ENCODE measurements at regions not wholly inside any gene's neighbourhood (a gene's known extent, or its start where the extent isn't known, plus 50 kb on each side); places are given as distances from the start of the nearest gene placed in this dataset.
"Not testable (repeated sequence)": the region's sequence is repeated elsewhere in the genome, so short reads cannot be mapped to it uniquely, and the experiment has no call there.

DNA sequence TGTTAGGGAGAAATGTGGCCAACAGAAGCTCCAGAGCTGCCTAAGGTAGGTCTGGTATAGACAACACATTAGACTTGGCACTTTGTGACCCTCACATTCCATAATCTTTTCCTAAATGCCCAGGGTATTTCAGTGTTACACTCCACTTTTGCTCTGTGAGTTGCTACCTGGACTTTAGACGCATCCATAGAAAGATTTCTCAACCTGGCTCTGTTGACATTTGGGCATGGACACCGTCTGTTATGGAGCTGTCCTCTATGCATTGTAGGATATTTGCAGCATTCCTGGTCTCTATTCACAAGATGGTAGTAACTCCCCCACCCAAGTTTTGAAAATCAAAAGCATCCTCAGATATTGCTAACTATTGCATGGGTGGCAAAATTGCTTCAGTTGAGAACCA, 136.5 kb upstream of the NETO1 start:
- DNase-seq (ENCODE audit: low read depth): no peak

DNA sequence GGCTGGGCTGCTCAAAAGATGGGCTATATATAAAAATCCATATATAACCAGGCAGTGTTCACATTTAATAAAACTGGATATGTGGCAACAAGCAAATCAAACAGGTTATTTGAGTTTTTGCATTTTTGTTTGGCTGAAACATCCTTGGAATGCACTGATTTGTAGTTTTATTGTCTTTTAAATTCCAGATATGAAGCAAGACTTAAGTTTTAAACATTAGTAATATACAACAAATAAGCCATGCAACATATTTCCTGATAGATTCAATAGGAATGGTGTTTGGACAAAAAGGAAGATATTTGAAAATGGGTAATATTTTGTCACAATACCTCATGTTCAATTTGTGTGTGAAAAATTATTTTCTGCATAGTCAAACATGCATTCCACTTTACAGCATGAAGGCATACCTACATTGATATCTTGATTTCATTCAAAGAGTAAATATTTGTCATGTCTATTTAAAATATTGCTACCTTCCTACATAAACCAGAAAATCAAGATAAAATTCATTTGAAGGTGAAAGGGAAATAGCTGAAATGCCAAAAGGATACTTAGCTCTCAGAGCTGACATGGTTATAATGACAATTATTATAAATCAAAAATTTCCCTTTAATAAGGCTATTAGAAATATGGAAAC, 132.3 kb upstream of the NETO1 start:
- DNase-seq (ENCODE audit: low read depth): no peak

DNA sequence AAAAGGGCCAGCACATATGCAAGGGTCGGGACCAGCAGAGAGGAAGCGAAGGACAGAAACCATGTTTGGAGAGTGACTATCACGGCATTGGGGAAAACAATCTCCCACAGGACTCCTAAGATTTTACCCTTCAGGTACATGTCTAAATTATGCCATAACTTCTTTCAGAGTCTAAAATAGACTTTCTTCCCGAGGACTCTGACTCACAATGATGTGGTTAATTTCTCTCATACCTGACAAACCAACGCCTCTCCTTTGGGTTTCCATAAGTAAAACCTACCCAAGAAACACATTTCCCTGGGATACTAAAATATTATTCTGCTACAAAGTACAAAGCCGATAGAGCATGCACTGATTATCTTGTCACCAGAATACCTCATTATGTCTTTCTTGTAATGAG, 127.8 kb upstream of the NETO1 start:
- DNase-seq (ENCODE audit: low read depth): no peak

DNA sequence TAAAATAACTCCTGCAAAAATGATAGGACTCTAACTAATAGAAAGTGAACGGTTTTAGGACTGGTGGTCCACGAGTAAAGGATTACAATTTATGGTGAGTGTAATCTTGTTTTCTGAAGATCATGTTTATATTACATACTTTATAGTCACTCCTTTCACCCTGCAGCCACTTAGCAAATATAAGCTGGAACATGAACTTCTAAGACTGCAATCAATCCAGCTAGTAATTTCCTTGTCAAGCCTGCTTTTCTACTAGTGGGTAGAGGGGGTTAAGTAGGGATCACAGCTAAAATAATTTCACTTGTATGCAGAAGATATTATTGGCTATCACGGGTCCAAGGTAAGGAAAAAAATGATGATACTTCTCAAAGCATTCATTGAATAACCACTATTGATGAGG, 125.5 kb upstream of the NETO1 start:
- DNase-seq (ENCODE audit: low read depth): no peak

DNA sequence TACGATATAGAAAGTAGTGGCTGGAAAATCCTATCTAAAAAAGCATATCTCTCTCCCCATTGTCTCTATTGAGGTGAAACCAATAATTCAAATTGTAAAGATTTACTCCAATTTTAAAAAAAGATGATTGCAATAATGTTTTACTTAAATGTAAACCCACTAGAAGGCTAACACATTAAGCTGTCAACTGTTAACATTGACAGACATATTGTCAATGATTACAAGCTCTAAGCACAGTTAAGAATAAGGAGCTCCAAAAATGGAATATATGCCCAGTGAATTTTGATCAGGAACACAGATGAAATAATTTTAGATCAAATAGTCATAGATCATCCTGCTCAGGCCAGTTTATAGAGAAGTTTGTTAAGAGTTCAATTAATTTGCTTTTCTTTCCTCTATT, 123.6 kb upstream of the NETO1 start:
- no peak for DNase-seq (ENCODE audit: low read depth)

DNA sequence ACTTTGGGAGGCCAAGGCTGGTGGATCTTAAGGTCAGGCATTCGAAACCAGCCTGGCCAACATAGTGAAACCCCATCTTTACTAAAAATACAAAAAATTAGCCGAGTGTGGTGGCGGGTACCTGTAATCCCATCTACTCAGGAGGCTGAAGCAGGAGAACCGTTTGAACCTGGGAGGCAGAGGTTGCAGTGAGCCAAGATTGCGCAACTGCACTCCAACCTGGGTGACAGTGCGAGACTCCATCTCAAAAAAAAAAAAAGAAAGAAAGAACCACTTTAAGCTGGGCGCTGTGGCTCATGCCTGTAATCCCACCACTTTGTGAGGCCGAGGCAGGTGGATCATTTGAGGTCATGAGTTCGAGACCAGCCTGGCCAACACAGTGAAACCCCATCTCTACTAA, 119.8 kb upstream of the NETO1 start:
- DNase-seq (ENCODE audit: low read depth): not testable (repeated sequence)

DNA sequence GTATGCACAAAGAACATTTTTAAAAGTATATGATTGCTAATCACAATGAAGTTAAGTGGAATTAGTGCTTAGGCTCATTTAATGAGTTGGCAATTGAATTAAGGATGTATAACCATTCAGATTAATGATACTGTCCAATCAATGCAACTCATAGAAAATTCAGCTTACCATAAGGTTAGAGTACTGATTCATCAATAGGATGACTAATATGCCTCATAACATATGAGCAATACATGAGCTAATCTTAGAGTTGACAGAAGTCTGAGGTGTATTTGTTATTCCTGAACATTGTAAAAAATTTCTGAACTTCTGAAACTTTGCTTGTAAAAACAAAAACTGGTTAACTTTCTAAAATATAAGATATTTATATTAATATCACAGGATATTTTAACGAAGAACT, 118.3 kb upstream of the NETO1 start:
- DNase-seq (ENCODE audit: low read depth): no peak

DNA sequence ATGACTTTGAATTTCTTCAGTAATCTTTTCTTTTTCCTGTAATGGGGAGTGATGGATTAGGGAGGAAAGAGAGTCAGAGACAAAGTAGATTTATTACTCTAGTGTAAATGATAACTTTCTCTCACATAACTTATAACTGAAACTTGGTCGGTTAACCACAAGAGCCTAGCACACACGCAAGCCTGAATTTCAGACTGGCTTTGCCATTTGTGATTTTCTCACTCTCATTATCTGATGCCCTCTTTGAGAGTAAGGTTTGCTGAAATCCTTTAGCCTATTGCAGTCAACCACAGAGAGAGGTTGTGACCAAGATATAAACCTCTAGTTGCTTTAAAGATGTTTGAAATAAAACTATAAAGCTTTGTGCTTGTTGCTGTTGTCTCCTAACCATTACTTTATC, 117.9 kb upstream of the NETO1 start:
- DNase-seq (ENCODE audit: low read depth): peak; percentile 9

DNA sequence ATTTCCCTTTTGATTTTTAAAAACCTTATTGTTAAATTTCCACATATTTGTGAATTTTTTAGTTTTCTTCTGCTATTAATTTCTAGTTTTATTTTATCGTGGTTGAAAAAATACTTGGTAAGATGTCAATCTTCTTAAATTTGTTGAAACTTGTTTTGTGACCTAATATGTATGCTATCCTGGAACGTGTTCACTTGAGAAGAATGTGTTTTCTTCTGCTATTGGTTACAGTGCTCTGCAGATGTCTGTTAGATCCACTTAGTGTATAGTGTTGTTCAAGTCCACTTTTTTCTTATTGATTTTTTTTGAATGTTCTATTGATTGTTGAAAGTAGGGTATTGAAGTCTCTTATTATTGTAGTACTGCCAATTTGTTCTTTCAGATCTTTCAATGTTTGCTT, 116.5 kb upstream of the NETO1 start:
- DNase-seq (ENCODE audit: low read depth): no peak

DNA sequence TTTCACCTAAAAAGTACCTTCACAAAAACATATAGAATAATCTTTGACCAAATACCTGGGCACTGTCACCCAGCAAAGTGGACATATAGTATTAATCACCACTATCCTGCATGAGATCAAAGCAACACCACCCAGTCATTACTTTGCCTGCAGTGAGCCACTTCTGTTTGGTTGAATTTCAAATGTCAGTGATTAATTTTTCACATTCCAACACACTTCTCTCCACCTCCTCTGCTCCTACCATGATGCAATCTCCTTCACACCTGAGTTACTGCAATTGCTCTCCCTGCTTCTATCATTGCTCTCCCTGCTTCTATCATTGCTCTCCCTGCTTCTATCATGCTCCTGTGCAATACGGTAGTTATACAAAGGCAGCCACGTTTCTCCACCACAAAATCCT, 106.1 kb upstream of the NETO1 start:
- DNase-seq (ENCODE audit: low read depth): no peak

DNA sequence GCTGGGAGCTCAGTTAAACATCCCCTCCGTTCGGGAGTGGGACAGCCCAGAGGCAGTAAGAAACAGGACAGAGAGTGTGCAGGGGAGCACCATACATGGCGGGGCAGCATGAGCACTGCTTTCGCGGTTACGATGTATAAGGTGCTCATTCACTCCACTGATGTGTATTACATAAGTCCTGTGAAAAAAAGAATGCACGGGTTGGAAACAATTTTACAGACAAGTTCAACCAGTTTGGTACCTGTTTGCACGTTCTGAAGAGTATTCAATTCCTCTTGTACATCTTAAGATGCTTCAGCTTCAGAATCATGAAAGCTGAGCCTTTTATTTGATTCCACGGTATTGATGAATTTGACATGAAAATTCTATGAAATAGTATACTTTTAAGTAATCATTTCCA, 97.8 kb upstream of the NETO1 start:
- no peak for DNase-seq (ENCODE audit: low read depth)

DNA sequence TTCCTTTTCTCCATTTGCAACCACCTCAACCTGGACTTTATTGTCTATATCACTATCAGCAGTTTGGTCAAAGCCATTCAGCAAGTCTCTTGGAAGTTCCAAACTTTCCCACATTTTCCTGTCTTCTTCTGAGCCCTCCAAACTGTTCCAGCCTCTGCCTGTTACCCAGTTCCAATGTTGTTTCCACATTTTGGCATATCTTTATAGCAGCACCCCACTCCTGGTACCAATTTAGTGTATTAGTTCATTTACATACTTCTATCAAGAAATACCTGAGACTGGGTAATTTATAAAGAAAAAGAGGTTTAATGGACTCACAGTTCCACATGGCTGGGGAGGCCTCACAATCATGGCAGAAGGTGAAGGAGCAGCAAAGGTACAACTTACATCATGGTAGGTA, 90.4 kb upstream of the NETO1 start:
- DNase-seq (ENCODE audit: low read depth): not testable (repeated sequence)

DNA sequence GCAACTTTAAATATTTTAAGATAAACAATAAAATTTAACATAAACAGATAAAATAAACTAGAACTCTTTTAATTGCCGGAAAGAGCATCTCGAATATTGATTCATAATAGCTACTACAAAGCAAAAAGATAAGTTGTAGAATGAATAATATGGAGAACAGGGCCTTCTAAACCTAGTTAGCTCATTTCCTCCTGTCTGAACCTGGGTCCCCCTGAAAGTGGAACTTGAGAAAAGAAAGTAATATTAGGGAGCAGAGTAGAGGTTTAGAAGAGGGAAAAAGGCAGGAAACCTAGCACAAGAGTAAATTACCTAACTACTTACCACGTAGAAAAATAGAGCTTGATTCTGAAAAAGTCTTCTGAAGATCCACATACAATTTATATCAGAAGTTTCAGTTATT, 80.7 kb upstream of the NETO1 start:
- no peak for DNase-seq (ENCODE audit: low read depth)

DNA sequence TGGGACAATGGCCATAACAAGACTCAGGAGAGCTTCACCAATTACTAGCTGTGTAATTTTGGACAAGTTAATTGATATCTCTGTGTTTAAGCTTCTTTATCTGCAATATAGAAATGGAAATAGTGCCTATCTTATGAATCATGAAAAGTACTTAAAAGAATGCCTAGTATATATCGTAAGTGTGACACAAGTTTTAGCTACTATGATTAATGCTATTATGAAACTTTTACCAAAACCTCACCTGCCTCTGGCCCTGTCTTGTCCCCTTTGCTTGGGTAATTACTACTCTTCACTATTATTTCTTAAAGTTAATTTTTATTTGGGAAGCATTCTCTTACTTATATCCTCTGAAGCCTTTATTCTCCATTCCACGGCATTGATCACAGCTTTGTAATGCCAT, 75.0 kb upstream of the NETO1 start:
- no peak for DNase-seq (ENCODE audit: low read depth)

DNA sequence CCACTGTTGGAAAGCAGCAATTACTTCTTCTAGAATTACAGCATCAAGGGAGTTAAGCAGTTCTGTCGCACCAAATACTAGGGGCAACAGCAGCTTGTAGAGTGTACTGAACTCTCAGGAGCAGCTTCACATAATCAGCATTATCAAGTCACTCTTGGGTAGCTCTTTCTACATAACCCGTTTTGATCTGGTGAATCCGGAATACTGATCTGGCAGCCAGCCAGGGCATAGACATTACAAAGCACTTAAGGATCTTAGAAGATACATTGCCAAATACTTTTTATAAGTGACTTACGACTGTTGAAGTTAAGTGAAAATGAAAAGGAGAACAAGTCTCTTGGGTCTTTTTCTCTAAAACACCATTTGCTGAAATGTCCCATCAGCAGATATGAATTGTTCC, 73.2 kb upstream of the NETO1 start:
- DNase-seq (ENCODE audit: low read depth): no peak

DNA sequence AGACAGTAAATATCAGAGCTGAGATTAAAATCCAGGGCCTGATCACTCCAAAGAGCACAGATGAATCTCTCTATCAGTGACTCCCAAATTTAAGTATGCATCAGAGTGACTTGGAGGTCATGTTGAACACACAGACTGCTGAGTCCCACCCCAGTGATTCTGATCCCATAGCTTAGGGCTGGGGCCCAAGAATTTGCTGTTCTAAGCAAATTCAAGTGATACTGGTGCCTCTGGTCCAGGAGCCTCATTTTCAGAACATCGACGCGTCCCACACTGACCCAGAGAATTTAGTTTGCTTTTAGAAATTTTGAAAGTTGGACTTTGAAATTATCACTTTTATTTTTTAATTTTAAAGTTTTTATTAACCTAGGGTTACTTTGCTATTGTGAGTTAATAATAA, 72.7 kb upstream of the NETO1 start:
- no peak for DNase-seq (ENCODE audit: low read depth)

DNA sequence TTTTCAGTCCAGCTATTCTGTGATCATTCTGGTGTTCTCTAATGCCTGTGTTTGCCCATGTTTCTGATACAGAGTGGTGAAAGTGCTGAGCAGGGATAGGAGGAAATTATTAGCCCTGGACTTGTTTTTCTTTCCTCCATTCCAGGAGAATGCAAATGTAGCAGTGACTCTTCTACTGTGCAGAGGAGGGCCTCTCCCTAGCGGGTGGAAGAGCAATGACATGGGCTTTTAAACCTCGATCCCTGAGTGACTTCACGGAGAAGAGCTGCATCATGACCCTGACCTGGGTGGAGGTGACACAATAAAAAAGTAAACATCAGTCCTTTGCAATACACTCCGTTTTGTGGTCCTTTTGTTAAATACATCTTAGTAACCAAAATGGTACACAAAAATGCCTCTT, 68.0 kb upstream of the NETO1 start:
- DNase-seq (ENCODE audit: low read depth): no peak

DNA sequence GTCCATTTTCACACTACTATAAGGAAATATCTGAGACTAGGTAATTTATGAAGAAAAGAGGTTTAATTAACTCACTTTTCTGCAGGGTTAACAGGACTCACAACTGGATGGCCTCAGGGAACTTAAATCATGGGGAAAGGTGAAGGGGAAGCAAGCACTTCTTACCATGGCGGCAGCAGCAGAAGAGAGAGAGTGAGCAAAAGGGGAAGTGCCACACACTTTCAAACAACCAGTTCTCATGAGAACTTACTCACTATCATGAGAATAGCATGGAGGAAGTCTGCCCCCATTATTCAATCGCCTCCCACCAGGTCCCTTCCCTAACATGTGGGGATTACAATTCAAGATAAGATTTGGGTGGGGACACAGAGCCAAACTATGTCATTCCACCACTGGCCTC, 55.1 kb upstream of the NETO1 start:
- DNase-seq (ENCODE audit: low read depth): no peak
